Vagina (tissue), 2 donors: ENCODE measurements at regions not wholly inside any gene's neighbourhood (a gene's known extent, or its start where the extent isn't known, plus 50 kb on each side); places are given as distances from the start of the nearest gene placed in this dataset.

Source experiments
- POLR2AphosphoS5 ChIP-seq, 2 donors: sonication (generic); formaldehyde crosslinking; IDR thresholded peaks; one replicate each; pipeline ENCODE4 v1.9.0; 2017; ENCODE audit warnings: antibody characterized with exemption in 2 of 2, mild to moderate bottlenecking in 2 of 2, low read depth in 1 of 2; ENCODE audit not compliant: insufficient read depth in 1 of 2
- TF ChIP-seq, protein P1 (sequence below), 3 experiments: fragments of 450-650 bp in 2 of 3; fragments of 200-600 bp in 1 of 3; sonication (generic) in 1 of 3; IDR thresholded peaks; one replicate each; pipeline ENCODE4 v1.5.1; 2017 to 2019; ENCODE audit warnings: antibody characterized with exemption in 3 of 3, mild to moderate bottlenecking in 2 of 3, moderate library complexity in 2 of 3

DNA sequence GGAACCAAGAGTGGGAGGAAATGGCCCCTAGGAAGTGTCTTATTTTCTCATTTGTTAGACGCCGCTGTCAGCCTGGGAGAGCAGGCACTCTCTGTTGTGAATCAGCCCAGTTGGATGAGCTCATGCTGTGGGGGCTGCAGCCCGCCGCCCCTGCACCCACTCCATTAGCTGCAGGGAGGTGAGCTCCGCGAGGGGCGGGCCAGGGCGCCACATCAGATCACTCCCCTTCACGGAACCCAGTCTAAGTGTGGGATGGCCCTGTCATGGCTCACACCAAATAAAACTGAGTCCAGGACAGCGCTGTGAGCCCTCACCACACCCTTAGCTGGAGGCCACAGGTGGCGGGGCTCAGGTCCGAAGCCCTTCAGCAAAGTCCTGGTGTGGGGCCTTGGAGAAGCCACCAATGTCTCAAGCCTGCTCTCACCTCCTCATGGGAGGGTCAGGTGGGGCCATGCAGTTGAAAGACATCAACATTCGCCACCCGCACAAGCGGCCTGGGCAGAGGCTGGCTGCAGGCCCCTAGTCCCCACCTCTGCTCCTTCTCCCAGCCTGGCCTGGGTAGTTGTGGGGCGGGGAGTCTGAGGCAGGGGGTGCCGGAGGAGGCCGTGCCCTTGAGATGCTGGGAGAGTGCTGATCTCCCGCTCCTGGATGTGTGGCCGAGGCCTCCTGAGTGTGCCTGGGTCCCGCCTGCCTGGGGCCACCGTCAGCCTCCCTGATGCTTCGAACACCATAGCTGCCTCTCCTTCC is 66.2 kb upstream of the SLCO4A1 start:
- TF ChIP-seq, protein P1, sequence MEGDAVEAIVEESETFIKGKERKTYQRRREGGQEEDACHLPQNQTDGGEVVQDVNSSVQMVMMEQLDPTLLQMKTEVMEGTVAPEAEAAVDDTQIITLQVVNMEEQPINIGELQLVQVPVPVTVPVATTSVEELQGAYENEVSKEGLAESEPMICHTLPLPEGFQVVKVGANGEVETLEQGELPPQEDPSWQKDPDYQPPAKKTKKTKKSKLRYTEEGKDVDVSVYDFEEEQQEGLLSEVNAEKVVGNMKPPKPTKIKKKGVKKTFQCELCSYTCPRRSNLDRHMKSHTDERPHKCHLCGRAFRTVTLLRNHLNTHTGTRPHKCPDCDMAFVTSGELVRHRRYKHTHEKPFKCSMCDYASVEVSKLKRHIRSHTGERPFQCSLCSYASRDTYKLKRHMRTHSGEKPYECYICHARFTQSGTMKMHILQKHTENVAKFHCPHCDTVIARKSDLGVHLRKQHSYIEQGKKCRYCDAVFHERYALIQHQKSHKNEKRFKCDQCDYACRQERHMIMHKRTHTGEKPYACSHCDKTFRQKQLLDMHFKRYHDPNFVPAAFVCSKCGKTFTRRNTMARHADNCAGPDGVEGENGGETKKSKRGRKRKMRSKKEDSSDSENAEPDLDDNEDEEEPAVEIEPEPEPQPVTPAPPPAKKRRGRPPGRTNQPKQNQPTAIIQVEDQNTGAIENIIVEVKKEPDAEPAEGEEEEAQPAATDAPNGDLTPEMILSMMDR (IDR thresholded peaks at IDR 0.05) = no peak
- no peak for TF ChIP-seq POLR2AphosphoS5 (IDR thresholded peaks at IDR 0.05; ENCODE audit: insufficient read depth in 1 of 2, low read depth in 1 of 2)
